Activated CD8-positive, alpha-beta memory T cell treated with anti-CD3 and anti-CD28 coated beads for 4 hours (primary cell): ENCODE measurements at regions not wholly inside any gene's neighbourhood (a gene's known extent, or its start where the extent isn't known, plus 50 kb on each side); places are given as distances from the start of the nearest gene placed in this dataset.
"Not testable (repeated sequence)": the region's sequence is repeated elsewhere in the genome, so short reads cannot be mapped to it uniquely, and the experiment has no call there.

Experiments used
- DNase-seq, 2 donors: peaks; one replicate each; pipeline ENCODE4 v3.0.0-alpha.2; 2020; ENCODE audit warnings: low read depth in 2 of 2

GRCh38 chr15:28789401-28790114 is 58.9 kb downstream of the GOLGA6L7 start:
- peak in 1 of 2 donors; percentile 25 for DNase-seq

GRCh38 chr15:28788649-28789400 is 59.6 kb downstream of the GOLGA6L7 start:
- DNase-seq = not testable (repeated sequence)

GRCh38 chr15:28788176-28788575 is 60.3 kb downstream of the GOLGA6L7 start:
- DNase-seq = not testable (repeated sequence)

GRCh38 chr15:28786521-28786920 is 61.9 kb downstream of the GOLGA6L7 start:
- DNase-seq = no peak

GRCh38 chr15:28784347-28785163 is 63.9 kb downstream of the GOLGA6L7 start:
- DNase-seq = not testable (repeated sequence)

GRCh38 chr15:28783873-28784272 is 64.6 kb downstream of the GOLGA6L7 start:
- no peak for DNase-seq

GRCh38 chr15:28783466-28783865 is 65.0 kb downstream of the GOLGA6L7 start:
- DNase-seq = no peak

- not testable (repeated sequence) for DNase-seq
These were observed 66.2 kb upstream of the GOLGA8M start for GRCh38 chr15:28778397-28778796.

- not testable (repeated sequence) for DNase-seq
These were observed 60.6 kb upstream of the GOLGA8M start for GRCh38 chr15:28772857-28773256.
